GM13977 (cell line): ENCODE measurements at regions not wholly inside any gene's neighbourhood (a gene's known extent, or its start where the extent isn't known, plus 50 kb on each side); places are given as distances from the start of the nearest gene placed in this dataset.

Experiments
- DNase-seq: peaks from one replicate; pipeline ENCODE4 v3.0.0; 2012; ENCODE audit warnings: low spot score
- in situ Hi-C: fragments of 300-500 bp; cut with MboI; formaldehyde crosslinking; loops from one replicate; pipeline ENCODE4 v1.12.0; 2022; ENCODE audit warnings: low sequenced_read_pairs, low pct_unique_long_range_greater_than_20kb, mixed read lengths, inconsistent platforms; ENCODE audit not compliant: unreplicated experiment
- TF ChIP-seq, protein P1 (sequence below): IDR thresholded peaks from 2 replicates; pipeline ENCODE4 v1.5.1; 2012; ENCODE audit warnings: mild to moderate bottlenecking, control low read depth; ENCODE audit not compliant: insufficient read depth; ENCODE audit errors: extremely low read depth, missing control alignments

DNA sequence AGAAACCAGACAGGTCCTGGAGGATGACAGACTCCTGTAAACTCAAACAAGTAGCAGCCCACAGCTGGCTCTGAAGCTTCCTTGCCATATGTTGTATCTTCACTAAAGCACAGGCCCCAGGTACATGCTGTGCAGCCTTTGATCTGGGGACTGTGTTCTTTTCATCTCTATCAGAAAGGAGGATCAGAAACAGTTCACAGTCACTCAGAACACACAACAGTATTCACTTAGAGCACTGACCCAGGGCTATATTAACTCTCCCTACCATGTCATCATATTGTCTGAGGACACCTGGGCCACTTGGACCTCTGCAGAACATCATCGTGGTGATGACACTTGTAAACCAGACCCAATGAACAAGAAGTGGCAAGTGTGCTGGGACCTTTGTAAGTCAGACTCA lies 222.0 kb downstream of the SETD4 start:
- TF ChIP-seq, protein P1, sequence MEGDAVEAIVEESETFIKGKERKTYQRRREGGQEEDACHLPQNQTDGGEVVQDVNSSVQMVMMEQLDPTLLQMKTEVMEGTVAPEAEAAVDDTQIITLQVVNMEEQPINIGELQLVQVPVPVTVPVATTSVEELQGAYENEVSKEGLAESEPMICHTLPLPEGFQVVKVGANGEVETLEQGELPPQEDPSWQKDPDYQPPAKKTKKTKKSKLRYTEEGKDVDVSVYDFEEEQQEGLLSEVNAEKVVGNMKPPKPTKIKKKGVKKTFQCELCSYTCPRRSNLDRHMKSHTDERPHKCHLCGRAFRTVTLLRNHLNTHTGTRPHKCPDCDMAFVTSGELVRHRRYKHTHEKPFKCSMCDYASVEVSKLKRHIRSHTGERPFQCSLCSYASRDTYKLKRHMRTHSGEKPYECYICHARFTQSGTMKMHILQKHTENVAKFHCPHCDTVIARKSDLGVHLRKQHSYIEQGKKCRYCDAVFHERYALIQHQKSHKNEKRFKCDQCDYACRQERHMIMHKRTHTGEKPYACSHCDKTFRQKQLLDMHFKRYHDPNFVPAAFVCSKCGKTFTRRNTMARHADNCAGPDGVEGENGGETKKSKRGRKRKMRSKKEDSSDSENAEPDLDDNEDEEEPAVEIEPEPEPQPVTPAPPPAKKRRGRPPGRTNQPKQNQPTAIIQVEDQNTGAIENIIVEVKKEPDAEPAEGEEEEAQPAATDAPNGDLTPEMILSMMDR: no peak
- in situ Hi-C loops: loop anchor here (25.0 kb wide), 2 partner anchors 426 to 1101 kb away; no protein-coding TSS in a partner anchor
- DNase-seq: no peak

DNA sequence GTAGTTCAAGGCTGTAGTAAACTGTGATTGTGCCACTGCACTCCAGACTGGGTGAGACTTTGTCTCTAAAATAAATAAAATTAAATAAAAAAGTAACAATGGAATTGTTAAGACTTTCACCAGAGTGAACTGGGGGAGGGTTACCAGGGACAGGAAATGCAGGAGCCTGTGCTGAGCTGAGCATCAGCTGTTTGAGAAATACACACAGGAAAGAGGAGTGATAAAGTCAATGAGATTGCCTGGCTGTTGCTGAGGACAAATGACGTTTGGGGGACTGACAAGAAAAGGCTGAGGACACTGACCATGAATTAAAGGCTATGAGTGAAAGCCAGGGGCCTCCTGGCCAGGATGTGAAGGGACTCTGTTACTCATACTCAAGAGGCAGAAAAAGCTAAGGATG lies 226.3 kb downstream of the SETD4 start:
- in situ Hi-C loops: loop anchor here (25.0 kb wide), 2 partner anchors 422 to 1097 kb away; no protein-coding TSS in a partner anchor
- DNase-seq: no peak
- TF ChIP-seq, protein P1: no peak

DNA sequence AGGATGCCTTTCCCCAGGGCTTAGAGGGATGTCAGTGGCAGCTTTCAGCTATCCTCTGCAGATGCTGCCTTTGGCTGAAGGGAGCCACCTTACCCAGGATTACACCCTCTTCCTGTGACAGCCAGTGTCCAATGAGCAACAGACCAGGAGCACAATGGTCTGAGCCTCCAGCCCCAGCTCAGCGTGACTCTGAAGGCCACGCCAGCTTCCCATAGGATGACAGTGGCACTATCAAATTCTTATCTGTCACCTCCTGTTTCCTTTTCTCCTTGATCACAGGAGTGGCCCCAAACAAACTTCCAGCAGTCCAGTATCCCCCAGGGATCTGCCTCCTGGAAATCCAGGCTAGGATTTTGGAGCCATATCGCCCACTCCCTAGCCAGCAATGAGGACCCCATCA lies 226.9 kb downstream of the SETD4 start:
- in situ Hi-C loops: loop anchor here (25.0 kb wide), 2 partner anchors 421 to 1096 kb away; no protein-coding TSS in a partner anchor
- no peak for DNase-seq
- TF ChIP-seq, protein P1: no peak

DNA sequence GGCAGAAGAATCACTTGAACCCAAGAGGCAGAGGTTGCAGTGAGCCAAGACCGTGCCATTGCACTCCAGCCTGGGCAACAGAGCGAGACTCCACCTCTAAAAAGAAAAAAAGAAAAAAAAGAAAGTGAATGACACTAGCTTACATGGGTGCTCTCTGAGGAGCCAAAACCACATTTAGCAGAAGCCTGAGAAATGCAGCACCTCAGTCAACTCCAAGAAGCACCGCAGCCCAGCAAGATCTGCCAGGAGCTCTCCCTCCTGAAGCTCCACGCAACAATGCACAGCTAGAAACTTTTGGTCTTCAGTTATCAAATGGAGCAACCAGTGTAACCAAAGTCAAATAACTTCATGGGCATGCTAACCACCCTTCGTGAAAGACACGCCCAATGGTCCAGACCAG lies 229.1 kb downstream of the SETD4 start:
- TF ChIP-seq, protein P1: no peak
- in situ Hi-C loops: loop anchor here (25.0 kb wide), 2 partner anchors 419 to 1094 kb away; no protein-coding TSS in a partner anchor
- no peak for DNase-seq

DNA sequence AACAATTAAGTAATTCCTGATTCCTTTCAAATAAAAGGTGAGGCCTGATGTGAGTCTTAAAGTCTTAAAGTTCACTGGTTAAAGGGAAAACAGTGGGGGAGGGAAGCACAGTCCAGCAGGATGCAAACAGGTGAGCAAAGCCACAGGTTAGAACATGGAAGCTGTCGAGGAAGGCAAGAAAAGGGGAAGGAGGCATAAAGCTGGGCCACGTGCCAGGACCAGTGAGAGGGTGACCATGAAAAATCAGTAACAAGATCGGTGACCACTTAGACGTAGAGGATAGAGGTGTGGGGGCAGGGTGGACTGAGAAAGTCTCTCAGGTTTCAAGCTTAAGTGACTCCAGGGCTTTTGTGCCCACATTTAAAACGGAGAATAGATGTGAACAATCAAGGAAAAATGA lies 231.3 kb downstream of the SETD4 start:
- TF ChIP-seq, protein P1: no peak
- in situ Hi-C loops: loop anchor here (25.0 kb wide), 2 partner anchors 417 to 1092 kb away; no protein-coding TSS in a partner anchor
- DNase-seq: no peak

DNA sequence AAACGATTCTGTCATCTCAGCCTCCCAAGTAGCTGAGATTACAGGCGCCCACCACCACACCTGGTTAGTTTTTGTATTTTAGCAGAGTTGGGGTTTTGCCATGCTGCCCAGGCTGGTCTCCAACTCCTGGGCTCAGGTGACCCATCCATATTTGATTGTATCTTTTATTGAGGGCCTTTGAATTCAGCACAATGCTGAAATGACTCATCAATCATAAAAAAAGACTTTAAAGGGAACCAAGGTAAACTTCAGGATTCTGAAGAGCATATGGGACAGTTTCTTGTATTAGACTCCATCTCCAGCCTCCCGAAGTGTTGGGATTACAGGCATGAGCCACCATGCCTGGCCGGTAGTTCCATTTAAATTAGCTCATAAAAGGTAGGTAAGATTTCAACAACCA lies 232.2 kb downstream of the SETD4 start:
- DNase-seq: no peak
- TF ChIP-seq, protein P1: no peak
- in situ Hi-C loops: loop anchor here (25.0 kb wide), 2 partner anchors 416 to 1091 kb away; no protein-coding TSS in a partner anchor
